PC-3 (cell line): ENCODE measurements at regions not wholly inside any gene's neighbourhood (a gene's known extent, or its start where the extent isn't known, plus 50 kb on each side); places are given as distances from the start of the nearest gene placed in this dataset.

Experiments
- ATAC-seq: fragments of 200-7000 bp; cut with Tn5 transposase; 2 replicates; pipeline ENCODE4 v1.9.1; 2020; ENCODE audit warnings: mild to moderate bottlenecking, moderate library complexity
- BruUV-seq: library from RNA; stranded (reverse); fragments of 400-500 nt; replicated peaks from 2 replicates; lab custom pipeline; 2021; lab: Mats Ljungman, UMichigan
- CTCF ChIA-PET: fragments of 300-600 bp; sonication (Branson Sonifier 250); formaldehyde crosslinking; loops from one replicate; lab custom pipeline; 2022; ENCODE audit warnings: antibody characterized with exemption; lab: Charles Lee
- POLR2A ChIA-PET: fragments of 300-600 bp; sonication (Branson Sonifier 250); formaldehyde crosslinking; loops from one replicate; lab custom pipeline; 2022; ENCODE audit warnings: antibody characterized with exemption; ENCODE audit not compliant: unreplicated experiment; lab: Charles Lee
- DNase-seq: peaks from one replicate; pipeline ENCODE4 v3.0.0-alpha.2; 2015
- H2AFZ ChIP-seq: fragments of 300-600 bp; sonication (generic); 2 replicates; pipeline ENCODE4 v1.6.0; 2016; ENCODE audit warnings: antibody characterized with exemption, low read length
- H3F3A ChIP-seq: fragments of 300-600 bp; sonication (generic); one replicate; pipeline ENCODE4 v1.6.0; 2017; ENCODE audit warnings: antibody characterized with exemption, low read length, control low read depth, mild to moderate bottlenecking; ENCODE audit not compliant: unreplicated experiment
- H3K27ac ChIP-seq: fragments of 300-600 bp; sonication (generic); 2 replicates; pipeline ENCODE4 v1.5.1; 2016; ENCODE audit warnings: mild to moderate bottlenecking, low read length
- H3K27me3 ChIP-seq: fragments of 300-600 bp; sonication (generic); 2 replicates; pipeline ENCODE4 v1.6.1; 2016; ENCODE audit warnings: low read length, mixed read lengths
- H3K36me3 ChIP-seq: fragments of 300-600 bp; sonication (generic); 2 replicates; pipeline ENCODE4 v1.6.1; 2016; ENCODE audit warnings: low read depth, mixed run types, low read length, mixed read lengths
- H3K4me1 ChIP-seq: fragments of 300-600 bp; sonication (generic); 2 replicates; pipeline ENCODE4 v1.5.1; 2016; ENCODE audit warnings: low read length; ENCODE audit not compliant: insufficient read depth
- H3K4me2 ChIP-seq: fragments of 300-600 bp; sonication (generic); 2 replicates; pipeline ENCODE4 v1.6.0; 2016; ENCODE audit warnings: low read length
- H3K4me3 ChIP-seq: fragments of 300-600 bp; sonication (generic); 2 replicates; pipeline ENCODE4 v1.5.1; 2016; ENCODE audit warnings: mild to moderate bottlenecking, low read length, mixed read lengths
- H3K79me2 ChIP-seq: fragments of 300-600 bp; sonication (generic); 2 replicates; pipeline ENCODE4 v1.6.1; 2017; ENCODE audit warnings: low read length, mixed read lengths
- H3K9ac ChIP-seq: fragments of 300-600 bp; sonication (generic); 2 replicates; pipeline ENCODE4 v1.6.0; 2016; ENCODE audit warnings: mild to moderate bottlenecking, low read length
- H3K9me2 ChIP-seq: fragments of 300-600 bp; sonication (generic); replicated peaks from 2 replicates; pipeline ENCODE4 v1.6.1; 2016; ENCODE audit warnings: mixed run types, low read length, mixed read lengths
- H3K9me3 ChIP-seq: fragments of 300-600 bp; sonication (generic); 2 replicates; pipeline ENCODE4 v1.6.1; 2016; ENCODE audit warnings: low read length, mixed read lengths
- H4K20me1 ChIP-seq: fragments of 300-600 bp; sonication (generic); 2 replicates; pipeline ENCODE4 v1.6.1; 2016; ENCODE audit warnings: low read length, mixed read lengths
- EZH2 ChIP-seq: fragments of 300-600 bp; sonication (generic); IDR thresholded peaks from one replicate; pipeline ENCODE4 v1.6.1; 2017; ENCODE audit warnings: antibody characterized with exemption, mild to moderate bottlenecking, low read length; ENCODE audit not compliant: unreplicated experiment
- EZH2phosphoT487 ChIP-seq: fragments of 300-600 bp; sonication (generic); IDR thresholded peaks from 2 replicates; pipeline ENCODE4 v1.6.1; 2018; ENCODE audit warnings: mild to moderate bottlenecking, antibody characterized with exemption, low read length, borderline replicate concordance
- intact Hi-C: fragments of 100-400 bp; cut with micrococcal nuclease; formaldehyde crosslinking; loops from 2 replicates; pipeline ENCODE4 v1.9.0; 2023
- TF ChIP-seq, protein P1 (sequence below): fragments of 300-600 bp; sonication (generic); conservative IDR thresholded peaks from 2 replicates; pipeline ENCODE4 v1.5.1; 2017; ENCODE audit warnings: antibody characterized with exemption, low read depth, mild to moderate bottlenecking, low read length

DNA sequence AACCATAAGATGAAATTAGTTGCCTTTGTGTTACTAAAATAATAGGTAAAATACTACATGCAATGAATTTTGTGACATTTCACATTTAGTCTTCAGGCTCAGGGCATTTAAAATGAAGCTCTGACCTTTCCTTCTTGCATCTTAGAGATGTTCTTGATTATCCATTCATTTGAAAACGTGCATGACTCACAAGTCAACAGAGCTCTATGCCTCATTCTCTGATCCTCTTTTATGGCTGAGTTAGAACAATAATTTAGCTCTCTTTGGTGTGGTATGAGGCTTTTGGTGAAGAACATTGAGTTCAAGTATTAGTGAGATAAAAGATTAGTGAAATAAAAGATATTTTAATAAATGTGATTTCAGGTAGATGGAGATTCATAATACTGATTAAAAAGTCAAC lies 66.5 kb downstream of the TIGD2 start:
- H3K9me2 ChIP-seq = no peaks in the 10 kb centered on the region
- no peaks in the 10 kb centered on the region for H3K36me3 ChIP-seq
- ChIA-PET POLR2A (no interaction called here), CTCF (no interaction called here)
- no peak for DNase-seq
- no peak overlapping the region for H3K9ac ChIP-seq
- BruUV-seq = no TSS peak
- no peak overlapping the region for H2AFZ ChIP-seq
- H4K20me1 ChIP-seq = no peaks in the 10 kb centered on the region
- no peak overlapping the region for H3K4me2 ChIP-seq
- no peaks in the 10 kb centered on the region for H3F3A ChIP-seq
- intact Hi-C loops = no loop called here
- no peak for ATAC-seq
- no peak overlapping the region for H3K27ac ChIP-seq
- no peak for TF ChIP-seq EZH2
- TF ChIP-seq, protein P1, sequence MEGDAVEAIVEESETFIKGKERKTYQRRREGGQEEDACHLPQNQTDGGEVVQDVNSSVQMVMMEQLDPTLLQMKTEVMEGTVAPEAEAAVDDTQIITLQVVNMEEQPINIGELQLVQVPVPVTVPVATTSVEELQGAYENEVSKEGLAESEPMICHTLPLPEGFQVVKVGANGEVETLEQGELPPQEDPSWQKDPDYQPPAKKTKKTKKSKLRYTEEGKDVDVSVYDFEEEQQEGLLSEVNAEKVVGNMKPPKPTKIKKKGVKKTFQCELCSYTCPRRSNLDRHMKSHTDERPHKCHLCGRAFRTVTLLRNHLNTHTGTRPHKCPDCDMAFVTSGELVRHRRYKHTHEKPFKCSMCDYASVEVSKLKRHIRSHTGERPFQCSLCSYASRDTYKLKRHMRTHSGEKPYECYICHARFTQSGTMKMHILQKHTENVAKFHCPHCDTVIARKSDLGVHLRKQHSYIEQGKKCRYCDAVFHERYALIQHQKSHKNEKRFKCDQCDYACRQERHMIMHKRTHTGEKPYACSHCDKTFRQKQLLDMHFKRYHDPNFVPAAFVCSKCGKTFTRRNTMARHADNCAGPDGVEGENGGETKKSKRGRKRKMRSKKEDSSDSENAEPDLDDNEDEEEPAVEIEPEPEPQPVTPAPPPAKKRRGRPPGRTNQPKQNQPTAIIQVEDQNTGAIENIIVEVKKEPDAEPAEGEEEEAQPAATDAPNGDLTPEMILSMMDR = no peak
- TF ChIP-seq EZH2phosphoT487 = no peak
- no peaks in the 10 kb centered on the region for H3K79me2 ChIP-seq
- H3K9me3 ChIP-seq = no peaks in the 10 kb centered on the region
- H3K27me3 ChIP-seq = peaks cover 19% of the 10 kb centered on the region; the same call in 1 of the 2 replicates
- H3K4me1 ChIP-seq = no peaks in the 10 kb centered on the region
- H3K4me3 ChIP-seq = no peak overlapping the region

DNA sequence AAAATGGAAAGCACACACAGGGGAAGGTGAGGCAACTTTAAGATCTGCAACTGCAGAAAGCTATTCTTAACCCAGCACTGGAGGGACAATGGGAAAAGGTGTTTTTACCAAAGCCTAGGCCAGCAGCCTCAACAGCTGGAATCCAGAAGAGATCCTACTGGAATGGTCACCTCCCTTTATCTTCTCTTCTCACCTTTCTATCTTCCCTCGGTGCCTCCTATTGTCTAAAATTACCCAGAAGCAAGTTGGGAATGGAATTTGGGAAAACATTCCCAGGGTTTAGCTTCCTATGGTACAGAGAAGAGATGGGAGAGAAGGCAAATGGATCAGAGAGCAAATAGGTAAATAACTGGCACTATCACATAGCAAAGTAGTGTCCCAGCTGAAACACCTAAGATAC lies 73.1 kb downstream of the TIGD2 start:
- no peaks in the 10 kb centered on the region for H3K9me3 ChIP-seq
- intact Hi-C loops = no loop called here
- H3K4me3 ChIP-seq = no peak overlapping the region
- POLR2A ChIA-PET = interaction anchor here (0.7 kb wide), 1 partner anchor 77 kb away, joined by 5 read pairs; no protein-coding TSS in a partner anchor
- no peaks in the 10 kb centered on the region for H3K36me3 ChIP-seq
- DNase-seq (no peak), ATAC-seq (no peak)
- no peak overlapping the region for H2AFZ ChIP-seq
- no peak overlapping the region for H3K4me2 ChIP-seq
- no peak overlapping the region for H3K9ac ChIP-seq
- CTCF ChIA-PET = no interaction called here
- H3K27ac ChIP-seq = no peak overlapping the region
- H3K27me3 ChIP-seq = peaks cover 15% of the 10 kb centered on the region; the same call in 1 of the 2 replicates
- H3K9me2 ChIP-seq = no peaks in the 10 kb centered on the region
- no peaks in the 10 kb centered on the region for H4K20me1 ChIP-seq
- TF ChIP-seq EZH2phosphoT487 (no peak), EZH2 (no peak)
- TF ChIP-seq, protein P1 = no peak
- no TSS peak for BruUV-seq
- H3F3A ChIP-seq = no peaks in the 10 kb centered on the region
- no peaks in the 10 kb centered on the region for H3K4me1 ChIP-seq
- no peaks in the 10 kb centered on the region for H3K79me2 ChIP-seq
